HEK293 (cell line): ENCODE measurements at regions not wholly inside any gene's neighbourhood (a gene's known extent, or its start where the extent isn't known, plus 50 kb on each side); places are given as distances from the start of the nearest gene placed in this dataset.

ENCODE experiments used
- CTCF ChIA-PET: fragments of 350-600 bp; formaldehyde crosslinking; extraction: SDS; loops from one replicate; lab custom pipeline; 2021; ENCODE audit warnings: antibody characterized with exemption; lab: Yijun Ruan, JAX
- POLR2A ChIA-PET: fragments of 300-600 bp; formaldehyde crosslinking; extraction: SDS; loops from one replicate; lab custom pipeline; 2020; ENCODE audit warnings: antibody characterized with exemption, inconsistent platforms; lab: Yijun Ruan, JAX
- H3K27ac ChIP-seq: fragments of 200-500 bp; sonication (Bioruptor generic); 2 replicates; pipeline ENCODE4 v1.5.1; 2014; ENCODE audit warnings: low read depth, low read length, control low read depth, inconsistent platforms; ENCODE audit errors: extremely low read depth
- H3K36me3 ChIP-seq, 2 experiments: fragments of 200-500 bp in 1 of 2; sonication (Bioruptor generic) in 1 of 2; 1 replicate in 1 of 2; 2 replicates in 1 of 2; pipeline ENCODE4 v1.5.1; 2014 to 2017; ENCODE audit warnings: inconsistent platforms in 2 of 2, low read length in 2 of 2; ENCODE audit not compliant: control insufficient read depth in 2 of 2, insufficient read depth in 1 of 2
- H3K4me1 ChIP-seq: fragments of 200-500 bp; sonication (Bioruptor generic); 2 replicates; pipeline ENCODE4 v1.5.1; 2014; ENCODE audit warnings: mild to moderate bottlenecking, low read length, inconsistent platforms; ENCODE audit not compliant: control insufficient read depth, insufficient read depth
- H3K4me3 ChIP-seq: 2 replicates; pipeline ENCODE4 v1.5.1; 2011; ENCODE audit warnings: low read depth, mild to moderate bottlenecking, control low read depth, low read length, moderate library complexity
- H3K9me3 ChIP-seq: fragments of 200-500 bp; sonication (Bioruptor generic); 2 replicates; pipeline ENCODE4 v1.5.1; 2014; ENCODE audit warnings: low read depth, low read length, inconsistent platforms; ENCODE audit not compliant: control insufficient read depth, insufficient read depth
- GLI4 ChIP-seq: fragments of 450-650 bp; formaldehyde crosslinking; IDR thresholded peaks from 2 replicates; pipeline ENCODE4 v1.5.1; 2016; ENCODE audit warnings: missing biosample characterization, missing genetic modification characterization
- KLF16 ChIP-seq: fragments of 450-650 bp; formaldehyde crosslinking; IDR thresholded peaks from 2 replicates; pipeline ENCODE4 v1.5.1; 2017; ENCODE audit warnings: missing biosample characterization, missing genetic modification characterization
- KLF17 ChIP-seq: fragments of 450-650 bp; formaldehyde crosslinking; IDR thresholded peaks from 2 replicates; pipeline ENCODE4 v1.5.1; 2016; ENCODE audit warnings: missing biosample characterization, missing genetic modification characterization
- PRDM2 ChIP-seq: fragments of 450-650 bp; formaldehyde crosslinking; IDR thresholded peaks from 2 replicates; pipeline ENCODE4 v1.5.1; 2016; ENCODE audit warnings: missing biosample characterization, missing genetic modification characterization, borderline replicate concordance
- REST ChIP-seq: fragments of 450-650 bp; formaldehyde crosslinking; IDR thresholded peaks from 2 replicates; pipeline ENCODE4 v1.5.1; 2016; ENCODE audit warnings: missing biosample characterization, missing genetic modification characterization
- SCRT1 ChIP-seq: fragments of 450-650 bp; formaldehyde crosslinking; IDR thresholded peaks from 2 replicates; pipeline ENCODE4 v1.5.1; 2016; ENCODE audit warnings: missing biosample characterization, missing genetic modification characterization, borderline replicate concordance
- SP3 ChIP-seq: fragments of 450-650 bp; formaldehyde crosslinking; IDR thresholded peaks from 2 replicates; pipeline ENCODE4 v1.5.1; 2016; ENCODE audit warnings: missing biosample characterization, missing genetic modification characterization
- TCF7L2 ChIP-seq: IDR thresholded peaks from 2 replicates; pipeline ENCODE4 v1.6.1; 2011; ENCODE audit warnings: low read depth, mild to moderate bottlenecking, inconsistent platforms, low read length, moderate library complexity, borderline replicate concordance
- ZNF19 ChIP-seq: fragments of 450-650 bp; formaldehyde crosslinking; IDR thresholded peaks from 2 replicates; pipeline ENCODE4; 2016; ENCODE audit warnings: missing biosample characterization, missing genetic modification characterization, low read depth
- ZNF221 ChIP-seq: fragments of 450-650 bp; formaldehyde crosslinking; IDR thresholded peaks from 2 replicates; pipeline ENCODE4 v1.5.1; 2017; ENCODE audit warnings: missing biosample characterization, missing genetic modification characterization, borderline replicate concordance
- ZNF223 ChIP-seq: fragments of 450-650 bp; formaldehyde crosslinking; IDR thresholded peaks from 2 replicates; pipeline ENCODE4 v1.5.1; 2016; ENCODE audit warnings: missing biosample characterization, missing genetic modification characterization
- ZNF26 ChIP-seq: fragments of 450-650 bp; formaldehyde crosslinking; IDR thresholded peaks from 2 replicates; pipeline ENCODE4 v1.5.1; 2016; ENCODE audit warnings: missing biosample characterization, missing genetic modification characterization
- ZNF416 ChIP-seq: fragments of 450-650 bp; formaldehyde crosslinking; IDR thresholded peaks from 2 replicates; pipeline ENCODE4 v1.5.1; 2016; ENCODE audit warnings: missing biosample characterization, missing genetic modification characterization
- ZNF585B ChIP-seq: fragments of 450-650 bp; formaldehyde crosslinking; IDR thresholded peaks from 2 replicates; pipeline ENCODE4 v1.5.1; 2016; ENCODE audit warnings: missing biosample characterization, missing genetic modification characterization
- ZNF654 ChIP-seq: fragments of 450-650 bp; formaldehyde crosslinking; IDR thresholded peaks from 2 replicates; pipeline ENCODE4 v1.5.1; 2016; ENCODE audit warnings: low read depth, missing biosample characterization, missing genetic modification characterization
- ZNF670 ChIP-seq: fragments of 450-650 bp; formaldehyde crosslinking; IDR thresholded peaks from 2 replicates; pipeline ENCODE4 v1.5.1; 2016; ENCODE audit warnings: missing biosample characterization, missing genetic modification characterization, low read depth
- ZNF76 ChIP-seq: fragments of 450-650 bp; formaldehyde crosslinking; IDR thresholded peaks from 2 replicates; pipeline ENCODE4; 2016; ENCODE audit warnings: low read depth, missing biosample characterization, missing genetic modification characterization, borderline replicate concordance
- ZSCAN5A ChIP-seq: fragments of 450-650 bp; formaldehyde crosslinking; IDR thresholded peaks from 2 replicates; pipeline ENCODE4 v1.5.1; 2016; ENCODE audit warnings: missing biosample characterization, missing genetic modification characterization

- no peak overlapping the region for H3K4me3 ChIP-seq
- no peak for TF ChIP-seq ZNF26 (tag by site-specific recombination)
- TF ChIP-seq ZNF670 (tag by site-specific recombination): no peak
- TF ChIP-seq TCF7L2: no peak
- TF ChIP-seq ZNF416 (tag by site-specific recombination): no peak
- TF ChIP-seq ZNF221 (tag by site-specific recombination): no peak
- ChIA-PET POLR2A (no interaction called here), CTCF (interaction anchor here (0.6 to 6.1 kb wide), 8 partner anchors 9 to 1058 kb away, joined by 3 to 82 read pairs (median 3); no protein-coding TSS in a partner anchor)
- H3K9me3 ChIP-seq: no peaks in the 10 kb centered on the region
- H3K36me3 ChIP-seq: no peaks in the 10 kb centered on the region
- no peaks in the 10 kb centered on the region for H3K4me1 ChIP-seq
- H3K27ac ChIP-seq: no peak overlapping the region
Observed at GRCh38 chr11:87422566-87422965, 384.8 kb downstream of the TMEM135 start.

- no peaks in the 10 kb centered on the region for H3K4me1 ChIP-seq
- POLR2A ChIA-PET: no interaction called here
- CTCF ChIA-PET: interaction anchor here (0.5 to 6.1 kb wide), 26 partner anchors 8 to 1614 kb away, joined by 3 to 82 read pairs (median 4); no protein-coding TSS in a partner anchor
Observed at GRCh38 chr11:87421422-87421821, 383.7 kb downstream of the TMEM135 start.

GRCh38 chr11:87417951-87418350, 380.2 kb downstream of the TMEM135 start:
- POLR2A ChIA-PET: no interaction called here
- H3K4me3 ChIP-seq: no peak overlapping the region
- CTCF ChIA-PET: interaction anchor here (6.1 kb wide), 1 partner anchor 63 kb away, joined by 82 read pairs; no protein-coding TSS in a partner anchor
- no peaks in the 10 kb centered on the region for H3K4me1 ChIP-seq
- H3K27ac ChIP-seq: no peak overlapping the region
- no peaks in the 10 kb centered on the region for H3K9me3 ChIP-seq
- H3K36me3 ChIP-seq: no peaks in the 10 kb centered on the region
- TF ChIP-seq PRDM2 (no peak), REST (tag by site-specific recombination) (no peak), ZNF585B (no peak), GLI4 (tag by site-specific recombination) (no peak), ZNF223 (tag by site-specific recombination) (no peak), SP3 (tag by site-specific recombination) (no peak)

More at GRCh38 chr11:87421422-87421821, 383.7 kb downstream of the TMEM135 start:
- no peaks in the 10 kb centered on the region for H3K9me3 ChIP-seq
- H3K4me3 ChIP-seq: no peak overlapping the region
- no peaks in the 10 kb centered on the region for H3K36me3 ChIP-seq
- TF ChIP-seq ZNF76 (no peak), KLF16 (no peak), ZNF19 (tag by site-specific recombination) (no peak), ZNF654 (tag by site-specific recombination) (peak; percentile 72), GLI4 (tag by site-specific recombination) (no peak), KLF17 (tag by site-specific recombination) (no peak), ZSCAN5A (tag by site-specific recombination) (no peak), SCRT1 (tag by site-specific recombination) (no peak)
- no peak overlapping the region for H3K27ac ChIP-seq
